ENCODE measurements at regions not wholly inside any gene's neighbourhood (a gene's known extent, or its start where the extent isn't known, plus 50 kb on each side); places are given as distances from the start of the nearest gene placed in this dataset.

DNA sequence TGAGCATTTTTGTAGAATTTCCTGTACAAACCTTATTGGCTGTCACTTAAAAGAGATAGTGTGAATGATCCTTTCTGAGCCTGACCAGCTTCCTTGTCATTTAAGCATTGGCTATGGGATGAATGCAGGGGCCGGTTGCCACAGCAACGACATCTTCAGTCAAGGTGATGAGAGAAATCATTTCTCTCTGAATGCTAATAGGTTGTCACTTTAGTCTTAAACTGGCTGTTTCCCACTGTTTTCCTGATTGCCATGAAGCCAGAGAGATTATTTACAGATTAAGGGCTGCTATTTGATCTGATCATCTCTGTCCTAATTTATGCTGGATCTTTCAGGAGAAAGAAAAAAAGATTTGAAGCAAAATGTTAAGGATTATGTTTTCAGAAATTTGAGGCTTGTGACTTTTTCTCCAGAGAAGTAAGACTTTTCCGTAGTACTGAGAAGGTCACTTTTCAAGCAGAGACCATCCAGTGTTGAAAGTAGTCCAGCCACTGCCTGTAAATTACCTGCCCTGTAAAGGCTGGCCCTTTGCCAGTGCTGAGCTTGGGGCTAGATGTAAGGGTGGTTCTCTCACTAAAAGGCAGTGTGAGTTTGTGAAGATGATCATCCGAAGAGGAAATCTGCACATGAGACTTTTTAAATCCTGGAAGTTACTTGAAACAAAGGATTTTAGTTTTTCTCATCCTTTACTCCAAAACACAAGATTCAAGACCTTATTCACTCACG is 235.6 kb downstream of the DACT1 start:
- H4K20me1 ChIP-seq (ENCODE audit: insufficient read depth, low read length) = no peaks in the 10 kb centered on the region
- no peak overlapping the region for H3K4me2 ChIP-seq (ENCODE audit: low read length)
- CTCF ChIA-PET (ENCODE audit: unreplicated experiment) = no interaction called here
- no peaks in the 10 kb centered on the region for H3K9me2 ChIP-seq (ENCODE audit: insufficient read depth, low read length)
- H2AFZ ChIP-seq (ENCODE audit: low read length) = no peak overlapping the region
- H3K36me3 ChIP-seq (ENCODE audit: insufficient read depth, low read length) = no peaks in the 10 kb centered on the region
- DNase-seq (ENCODE audit: low spot score) = no peak
- no peak overlapping the region for H3K27ac ChIP-seq (ENCODE audit: low read depth, low read length, poor library complexity, severe bottlenecking)
- no peak for TF ChIP-seq EZH2phosphoT487 (IDR thresholded peaks at IDR 0.05; ENCODE audit: borderline replicate concordance, low read depth, low read length)
- TF ChIP-seq, protein P1, sequence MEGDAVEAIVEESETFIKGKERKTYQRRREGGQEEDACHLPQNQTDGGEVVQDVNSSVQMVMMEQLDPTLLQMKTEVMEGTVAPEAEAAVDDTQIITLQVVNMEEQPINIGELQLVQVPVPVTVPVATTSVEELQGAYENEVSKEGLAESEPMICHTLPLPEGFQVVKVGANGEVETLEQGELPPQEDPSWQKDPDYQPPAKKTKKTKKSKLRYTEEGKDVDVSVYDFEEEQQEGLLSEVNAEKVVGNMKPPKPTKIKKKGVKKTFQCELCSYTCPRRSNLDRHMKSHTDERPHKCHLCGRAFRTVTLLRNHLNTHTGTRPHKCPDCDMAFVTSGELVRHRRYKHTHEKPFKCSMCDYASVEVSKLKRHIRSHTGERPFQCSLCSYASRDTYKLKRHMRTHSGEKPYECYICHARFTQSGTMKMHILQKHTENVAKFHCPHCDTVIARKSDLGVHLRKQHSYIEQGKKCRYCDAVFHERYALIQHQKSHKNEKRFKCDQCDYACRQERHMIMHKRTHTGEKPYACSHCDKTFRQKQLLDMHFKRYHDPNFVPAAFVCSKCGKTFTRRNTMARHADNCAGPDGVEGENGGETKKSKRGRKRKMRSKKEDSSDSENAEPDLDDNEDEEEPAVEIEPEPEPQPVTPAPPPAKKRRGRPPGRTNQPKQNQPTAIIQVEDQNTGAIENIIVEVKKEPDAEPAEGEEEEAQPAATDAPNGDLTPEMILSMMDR (conservative IDR thresholded peaks at IDR 0.05; ENCODE audit: low read length) = no peak
- POLR2A ChIA-PET = no interaction called here
- H3K79me2 ChIP-seq (ENCODE audit: insufficient read depth, low read depth, low read length) = no peaks in the 10 kb centered on the region
- BruUV-seq (replicated peaks) = no TSS peak
- no peaks in the 10 kb centered on the region for H3K4me1 ChIP-seq (ENCODE audit: insufficient read depth, low read length, poor library complexity, severe bottlenecking)
- intact Hi-C loops (cut with micrococcal nuclease; ENCODE audit: unreplicated experiment) = no loop called here
- no peak overlapping the region for H3K4me3 ChIP-seq (ENCODE audit: low read depth, low read length, poor library complexity, severe bottlenecking)
- H3K9me3 ChIP-seq (ENCODE audit: low read length) = no peaks in the 10 kb centered on the region

GRCh38 chr14:58875613-58876012 is 237.9 kb downstream of the DACT1 start:
- Histone ChIP-seq H3K4me2 (ENCODE audit: low read length) (no peak overlapping the region), H3K4me3 (ENCODE audit: low read depth, low read length, poor library complexity, severe bottlenecking) (no peak overlapping the region), H2AFZ (ENCODE audit: low read length) (no peak overlapping the region), H3K79me2 (ENCODE audit: insufficient read depth, low read depth, low read length) (no peaks in the 10 kb centered on the region), H3K27ac (ENCODE audit: low read depth, low read length, poor library complexity, severe bottlenecking) (no peak overlapping the region), H3K36me3 (ENCODE audit: insufficient read depth, low read length) (no peaks in the 10 kb centered on the region), H3K9me2 (ENCODE audit: insufficient read depth, low read length) (no peaks in the 10 kb centered on the region), H3K9me3 (ENCODE audit: low read length) (no peaks in the 10 kb centered on the region), H3K4me1 (ENCODE audit: insufficient read depth, low read length, poor library complexity, severe bottlenecking) (no peaks in the 10 kb centered on the region), H4K20me1 (ENCODE audit: insufficient read depth, low read length) (no peaks in the 10 kb centered on the region)
- no peak for TF ChIP-seq EZH2phosphoT487 (IDR thresholded peaks at IDR 0.05; ENCODE audit: borderline replicate concordance, low read depth, low read length)
- TF ChIP-seq, protein P1 (conservative IDR thresholded peaks at IDR 0.05; ENCODE audit: low read length) = no peak
- ChIA-PET CTCF (ENCODE audit: unreplicated experiment) (no interaction called here), POLR2A (interaction anchor here (0.6 kb wide), 1 partner anchor 497 kb away, joined by 3 read pairs; no protein-coding TSS in a partner anchor)
- BruUV-seq (replicated peaks) = no TSS peak
- intact Hi-C loops (cut with micrococcal nuclease; ENCODE audit: unreplicated experiment) = no loop called here
- DNase-seq (ENCODE audit: low spot score) = no peak

DNA sequence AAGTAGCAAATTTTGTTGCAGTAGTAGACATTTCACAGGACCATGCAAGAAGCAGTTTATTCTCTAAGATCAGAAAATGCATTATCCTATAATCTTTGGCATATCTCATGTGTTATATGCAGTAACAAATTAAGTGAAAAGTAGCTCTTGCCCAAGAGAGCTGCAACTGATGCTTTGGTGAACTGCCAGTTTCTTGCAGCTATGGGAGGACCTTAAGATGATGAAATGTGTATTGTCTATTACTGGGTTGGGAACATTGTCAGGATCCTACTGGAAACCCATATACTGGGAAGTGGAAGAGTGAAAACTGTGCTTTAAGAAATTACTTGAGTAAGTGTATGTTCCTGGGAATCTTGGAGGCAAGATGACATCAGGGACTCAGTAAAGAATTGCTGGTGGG is 238.8 kb downstream of the DACT1 start:
- Histone ChIP-seq H3K9me3 (ENCODE audit: low read length) (no peaks in the 10 kb centered on the region), H4K20me1 (ENCODE audit: insufficient read depth, low read length) (no peaks in the 10 kb centered on the region), H3K9me2 (ENCODE audit: insufficient read depth, low read length) (no peaks in the 10 kb centered on the region), H2AFZ (ENCODE audit: low read length) (no peak overlapping the region), H3K79me2 (ENCODE audit: insufficient read depth, low read depth, low read length) (no peaks in the 10 kb centered on the region), H3K4me3 (ENCODE audit: low read depth, low read length, poor library complexity, severe bottlenecking) (no peak overlapping the region), H3K4me2 (ENCODE audit: low read length) (no peak overlapping the region), H3K27ac (ENCODE audit: low read depth, low read length, poor library complexity, severe bottlenecking) (no peak overlapping the region), H3K4me1 (ENCODE audit: insufficient read depth, low read length, poor library complexity, severe bottlenecking) (no peaks in the 10 kb centered on the region), H3K36me3 (ENCODE audit: insufficient read depth, low read length) (no peaks in the 10 kb centered on the region)
- ChIA-PET POLR2A (interaction anchor here (1.2 kb wide), 1 partner anchor 10 kb away, joined by 4 read pairs; no protein-coding TSS in a partner anchor), CTCF (ENCODE audit: unreplicated experiment) (no interaction called here)
- intact Hi-C loops (cut with micrococcal nuclease; ENCODE audit: unreplicated experiment) = no loop called here
- TF ChIP-seq EZH2phosphoT487 (IDR thresholded peaks at IDR 0.05; ENCODE audit: borderline replicate concordance, low read depth, low read length) = no peak
- TF ChIP-seq, protein P1 (conservative IDR thresholded peaks at IDR 0.05; ENCODE audit: low read length) = no peak
- BruUV-seq (replicated peaks) = no TSS peak
- DNase-seq (ENCODE audit: low spot score) = no peak

Data from OCI-LY7 (cell line).